ENCODE measurements at regions not wholly inside any gene's neighbourhood (a gene's known extent, or its start where the extent isn't known, plus 50 kb on each side); places are given as distances from the start of the nearest gene placed in this dataset.
"Not testable (repeated sequence)": the region's sequence is repeated elsewhere in the genome, so short reads cannot be mapped to it uniquely, and the experiment has no call there.

- in situ Hi-C loops (cut with HindIII; ENCODE audit: low pct_unique_long_range_greater_than_20kb, low sequenced_read_pairs), result no loop called here
- TF ChIP-seq JUND (IDR thresholded peaks at IDR 0.05; ENCODE audit: low read depth), result no peak
- DNase-seq (ENCODE audit: low read depth in 1 of 2, low spot score in 1 of 2), result no peak
Measured at GRCh38 chr21:35178098-35178497, 129.0 kb upstream of the RUNX1 start.

DNA sequence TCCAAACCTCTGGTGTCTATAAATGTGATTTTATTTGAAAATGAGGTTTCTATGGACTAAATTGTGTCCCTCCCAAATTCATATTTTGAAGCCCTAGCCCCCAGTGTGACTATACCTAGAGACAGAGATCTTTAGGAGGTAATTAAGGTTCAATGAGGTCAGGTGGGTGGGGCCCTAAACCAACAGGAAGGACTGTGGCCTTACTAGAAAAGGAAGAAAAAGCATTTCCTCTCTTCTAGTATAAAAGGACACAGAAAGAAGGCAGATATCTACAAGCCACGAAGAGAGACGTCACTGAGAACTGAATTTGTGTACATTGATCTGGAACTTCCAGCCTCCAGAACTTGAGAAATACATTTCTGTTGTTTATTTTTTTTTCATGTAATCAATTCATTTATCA is 123.1 kb upstream of the RUNX1 start:
- in situ Hi-C loops (cut with HindIII; ENCODE audit: low pct_unique_long_range_greater_than_20kb, low sequenced_read_pairs), result no loop called here
- DNase-seq (ENCODE audit: low read depth in 1 of 2, low spot score in 1 of 2), result no peak
- no peak for TF ChIP-seq JUND (IDR thresholded peaks at IDR 0.05; ENCODE audit: low read depth)

DNA sequence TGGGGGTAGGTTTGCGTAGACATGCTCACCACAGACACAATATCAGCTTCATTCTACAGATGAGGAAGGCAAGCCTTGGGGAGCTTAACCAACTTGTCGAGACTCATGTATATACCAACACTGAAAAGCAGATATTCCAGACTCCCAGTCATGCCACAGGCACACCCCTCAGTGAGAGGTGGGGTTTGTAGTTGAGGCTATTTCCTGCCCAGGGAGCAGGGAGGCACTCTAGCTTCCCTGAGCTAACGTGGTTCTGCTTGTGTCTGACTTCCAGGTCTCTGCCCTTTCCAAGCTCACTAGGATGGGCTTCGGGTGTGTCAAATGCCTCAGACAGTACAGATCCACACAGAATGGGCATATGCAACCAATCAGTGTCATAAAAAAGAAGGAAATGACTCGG is 122.3 kb upstream of the RUNX1 start:
- TF ChIP-seq JUND (IDR thresholded peaks at IDR 0.05; ENCODE audit: low read depth), result no peak
- in situ Hi-C loops (cut with HindIII; ENCODE audit: low pct_unique_long_range_greater_than_20kb, low sequenced_read_pairs), result no loop called here
- no peak for DNase-seq (ENCODE audit: low read depth in 1 of 2, low spot score in 1 of 2)

- no peak for TF ChIP-seq JUND (IDR thresholded peaks at IDR 0.05; ENCODE audit: low read depth)
- no peak for DNase-seq (ENCODE audit: low read depth in 1 of 2, low spot score in 1 of 2)
- in situ Hi-C loops (cut with HindIII; ENCODE audit: low pct_unique_long_range_greater_than_20kb, low sequenced_read_pairs), result no loop called here
Measured at GRCh38 chr21:35170818-35171217, 121.7 kb upstream of the RUNX1 start.

- no peak for TF ChIP-seq JUND (IDR thresholded peaks at IDR 0.05; ENCODE audit: low read depth)
- no peak for DNase-seq (ENCODE audit: low read depth in 1 of 2, low spot score in 1 of 2)
- in situ Hi-C loops (cut with HindIII; ENCODE audit: low pct_unique_long_range_greater_than_20kb, low sequenced_read_pairs), result no loop called here
Measured at GRCh38 chr21:35170244-35170643, 121.1 kb upstream of the RUNX1 start.

DNA sequence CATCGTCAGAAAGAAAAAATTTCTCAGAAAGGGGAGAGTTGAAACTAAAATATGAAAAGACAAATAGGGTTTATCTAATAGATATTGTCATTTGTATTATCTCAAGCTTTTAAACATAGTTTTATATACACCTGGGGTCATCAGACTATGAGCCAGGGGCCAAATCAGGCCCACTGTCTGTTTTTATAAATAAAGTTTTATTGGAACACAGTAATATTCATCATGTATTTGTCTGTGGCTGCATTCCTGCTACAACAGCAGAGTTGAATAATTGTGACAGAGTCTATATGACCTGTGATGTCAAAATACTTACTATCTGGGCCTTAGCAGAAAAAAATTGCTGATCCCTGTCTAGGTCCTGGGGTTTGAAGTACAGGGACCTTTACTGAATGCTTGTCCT is 120.5 kb upstream of the RUNX1 start:
- TF ChIP-seq JUND (IDR thresholded peaks at IDR 0.05; ENCODE audit: low read depth), result no peak
- in situ Hi-C loops (cut with HindIII; ENCODE audit: low pct_unique_long_range_greater_than_20kb, low sequenced_read_pairs), result no loop called here
- DNase-seq (ENCODE audit: low read depth in 1 of 2, low spot score in 1 of 2), result no peak

- in situ Hi-C loops (cut with HindIII; ENCODE audit: low pct_unique_long_range_greater_than_20kb, low sequenced_read_pairs), result no loop called here
- no peak for DNase-seq (ENCODE audit: low read depth in 1 of 2, low spot score in 1 of 2)
- TF ChIP-seq JUND (IDR thresholded peaks at IDR 0.05; ENCODE audit: low read depth), result no peak
Measured at GRCh38 chr21:35168735-35169134, 119.6 kb upstream of the RUNX1 start.

DNA sequence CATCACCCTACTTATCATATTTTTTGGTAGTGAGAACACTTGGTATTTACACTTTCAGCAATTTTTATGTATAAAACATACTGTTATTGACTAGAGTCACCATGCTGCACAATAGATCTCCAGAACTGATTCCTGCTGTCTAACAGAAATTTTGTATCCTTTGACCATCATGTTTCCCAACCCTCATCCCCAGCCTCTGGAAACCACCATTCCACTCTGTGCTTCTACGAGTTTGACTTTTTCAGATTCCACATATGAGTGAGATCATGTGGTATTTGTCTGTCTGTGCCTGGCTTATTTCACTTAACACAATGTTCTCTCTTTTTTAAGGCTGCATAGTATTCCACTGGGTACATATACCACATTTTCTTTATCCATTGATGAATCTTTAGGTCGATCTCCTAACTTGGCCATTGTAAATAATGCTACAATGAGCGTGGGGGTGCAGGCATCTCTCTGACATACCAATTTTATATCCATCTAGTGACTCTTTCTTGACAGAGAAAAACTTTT is 115.9 kb upstream of the RUNX1 start:
- no peak for TF ChIP-seq JUND (IDR thresholded peaks at IDR 0.05; ENCODE audit: low read depth)
- no peak for DNase-seq (ENCODE audit: low read depth in 1 of 2, low spot score in 1 of 2)
- in situ Hi-C loops (cut with HindIII; ENCODE audit: low pct_unique_long_range_greater_than_20kb, low sequenced_read_pairs), result no loop called here

- no peak for DNase-seq (ENCODE audit: low read depth in 1 of 2, low spot score in 1 of 2)
- no peak for TF ChIP-seq JUND (IDR thresholded peaks at IDR 0.05; ENCODE audit: low read depth)
- in situ Hi-C loops (cut with HindIII; ENCODE audit: low pct_unique_long_range_greater_than_20kb, low sequenced_read_pairs), result no loop called here
Measured at GRCh38 chr21:35164380-35164779, 115.3 kb upstream of the RUNX1 start.

- DNase-seq (ENCODE audit: low read depth in 1 of 2, low spot score in 1 of 2), result no peak
- in situ Hi-C loops (cut with HindIII; ENCODE audit: low pct_unique_long_range_greater_than_20kb, low sequenced_read_pairs), result no loop called here
- no peak for TF ChIP-seq JUND (IDR thresholded peaks at IDR 0.05; ENCODE audit: low read depth)
Measured at GRCh38 chr21:35163411-35163810, 114.3 kb upstream of the RUNX1 start.

GRCh38 chr21:35162831-35163230 is 113.7 kb upstream of the RUNX1 start:
- no peak for DNase-seq (ENCODE audit: low read depth in 1 of 2, low spot score in 1 of 2)
- TF ChIP-seq JUND (IDR thresholded peaks at IDR 0.05; ENCODE audit: low read depth), result no peak
- in situ Hi-C loops (cut with HindIII; ENCODE audit: low pct_unique_long_range_greater_than_20kb, low sequenced_read_pairs), result no loop called here

GRCh38 chr21:35159881-35160280 is 110.8 kb upstream of the RUNX1 start:
- TF ChIP-seq JUND (IDR thresholded peaks at IDR 0.05; ENCODE audit: low read depth), result no peak
- in situ Hi-C loops (cut with HindIII; ENCODE audit: low pct_unique_long_range_greater_than_20kb, low sequenced_read_pairs), result no loop called here
- DNase-seq (ENCODE audit: low read depth in 1 of 2, low spot score in 1 of 2), result no peak

DNA sequence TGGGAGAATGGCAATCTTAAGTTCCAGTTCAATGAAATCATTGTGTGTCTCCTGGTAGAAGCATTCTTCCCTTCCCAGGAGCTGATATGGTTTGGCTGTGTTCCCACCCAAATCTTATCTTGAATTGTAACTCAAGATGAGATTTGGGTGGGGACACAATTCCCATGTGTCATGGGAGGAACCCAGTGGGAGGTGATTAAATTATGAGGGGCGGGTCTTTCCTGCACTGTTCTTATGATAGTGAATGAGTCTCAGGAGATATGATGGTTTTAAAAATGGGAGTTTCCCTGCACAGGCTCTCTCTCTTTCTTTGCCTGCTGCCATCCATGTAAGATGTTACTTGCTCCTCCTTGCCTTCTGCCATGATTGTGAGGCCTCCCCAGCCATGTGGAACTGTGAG is 108.3 kb upstream of the RUNX1 start:
- DNase-seq (ENCODE audit: low read depth in 1 of 2, low spot score in 1 of 2); in situ Hi-C loops (cut with HindIII; ENCODE audit: low pct_unique_long_range_greater_than_20kb, low sequenced_read_pairs): not testable (repeated sequence)

Data from T47D (cell line).